ENCODE measurements at regions not wholly inside any gene's neighbourhood (a gene's known extent, or its start where the extent isn't known, plus 50 kb on each side); places are given as distances from the start of the nearest gene placed in this dataset.
"Not testable (repeated sequence)": the region's sequence is repeated elsewhere in the genome, so short reads cannot be mapped to it uniquely, and the experiment has no call there.

GRCh38 chr2:111527707-111528400 lies 356.1 kb downstream of the ANAPC1 start:
- TF ChIP-seq POLR2A, POU2F2, TAF1 (IDR thresholded peaks at IDR 0.05; ENCODE audit: low read depth, low read length): not testable (repeated sequence)

Data from GM12891 (cell line).